Retinal pigment epithelial cell (primary cell): ENCODE measurements at regions not wholly inside any gene's neighbourhood (a gene's known extent, or its start where the extent isn't known, plus 50 kb on each side); places are given as distances from the start of the nearest gene placed in this dataset.
"Not testable (repeated sequence)": the region's sequence is repeated elsewhere in the genome, so short reads cannot be mapped to it uniquely, and the experiment has no call there.

Experiments used
- DNase-seq: peaks from one replicate; pipeline ENCODE4 v3.0.0-alpha.2; 2010; ENCODE audit warnings: low read depth
- H3K4me3 ChIP-seq: 2 replicates; pipeline ENCODE4 v1.5.1; 2011; ENCODE audit warnings: mild to moderate bottlenecking, low read length, control low read depth, moderate library complexity
- CTCF ChIP-seq: conservative IDR thresholded peaks from 2 replicates; pipeline ENCODE4 v1.5.1; 2011; ENCODE audit warnings: low read depth, low read length, control low read depth, inconsistent platforms

GRCh38 chr4:13922459-13922858, 294.9 kb upstream of the BOD1L1 start:
- H3K4me3 ChIP-seq = no peak overlapping the region
- DNase-seq = no peak
- no peak for TF ChIP-seq CTCF

- H3K4me3 ChIP-seq = no peak overlapping the region
- DNase-seq = no peak
- TF ChIP-seq CTCF = no peak
Measured at GRCh38 chr4:13922873-13923645, 295.5 kb upstream of the BOD1L1 start.

GRCh38 chr4:13924900-13925299, 297.4 kb upstream of the BOD1L1 start:
- H3K4me3 ChIP-seq, DNase-seq: not testable (repeated sequence)

GRCh38 chr4:13928214-13928613, 300.7 kb upstream of the BOD1L1 start:
- no peak for DNase-seq
- TF ChIP-seq CTCF = no peak
- no peak overlapping the region for H3K4me3 ChIP-seq

GRCh38 chr4:13930155-13930554, 302.6 kb upstream of the BOD1L1 start:
- no peak for DNase-seq
- H3K4me3 ChIP-seq = no peak overlapping the region
- TF ChIP-seq CTCF = no peak

GRCh38 chr4:13933191-13933590, 305.7 kb upstream of the BOD1L1 start:
- no peak for DNase-seq
- no peak overlapping the region for H3K4me3 ChIP-seq
- TF ChIP-seq CTCF = peak; percentile 49

- no peak overlapping the region for H3K4me3 ChIP-seq
- no peak for DNase-seq
- TF ChIP-seq CTCF = no peak
Measured at GRCh38 chr4:13938299-13938698, 310.8 kb upstream of the BOD1L1 start.
